NCI-H82 treated with DMSO at 0.1 percent for 48 hours (cell line): ENCODE measurements at regions not wholly inside any gene's neighbourhood (a gene's known extent, or its start where the extent isn't known, plus 50 kb on each side); places are given as distances from the start of the nearest gene placed in this dataset.
A peak's percentile ranks its signal among the peaks of the same experiment; 100 is the strongest.

Experiments
- DNase-seq: peaks from one replicate; lab custom pipeline; 2025; ENCODE audit not compliant: unreplicated experiment; lab: John Stamatoyannopoulos, UW

DNA sequence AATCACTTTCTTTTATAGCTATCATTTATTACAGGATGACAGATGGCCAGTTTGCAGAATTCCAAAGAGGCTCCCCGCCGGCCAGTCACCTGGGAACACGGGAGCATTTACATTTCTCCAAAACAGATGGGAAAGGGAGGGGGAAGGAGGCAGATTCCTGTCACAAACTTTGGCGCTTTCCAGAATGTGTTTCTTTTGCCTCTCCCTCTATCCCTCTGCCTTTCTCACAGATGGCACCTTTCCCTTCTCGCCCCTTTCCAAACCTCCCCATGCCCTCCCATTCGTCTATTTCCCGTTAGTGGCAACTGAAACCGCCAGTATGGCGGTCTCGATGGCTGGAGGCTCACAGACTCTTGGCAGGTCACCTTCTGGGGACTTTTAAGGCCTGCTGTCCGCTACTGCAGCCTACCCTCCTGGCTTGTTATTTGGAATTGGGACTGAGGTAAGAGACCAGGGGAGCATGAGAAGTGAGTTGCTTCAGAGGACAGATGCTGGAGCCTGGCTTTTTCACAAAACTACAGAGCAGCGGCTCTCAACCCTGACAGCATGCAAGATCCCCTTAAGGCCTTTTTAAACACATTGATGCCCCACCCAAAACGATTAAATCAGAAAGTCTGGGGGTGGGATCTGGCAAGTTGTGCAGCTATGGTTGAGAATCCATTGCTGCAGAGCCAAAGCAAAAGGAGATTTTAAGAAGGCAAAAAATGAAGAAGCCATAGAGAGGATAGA lies 161.5 kb upstream of the VASH1 start:
- DNase-seq = no peak

DNA sequence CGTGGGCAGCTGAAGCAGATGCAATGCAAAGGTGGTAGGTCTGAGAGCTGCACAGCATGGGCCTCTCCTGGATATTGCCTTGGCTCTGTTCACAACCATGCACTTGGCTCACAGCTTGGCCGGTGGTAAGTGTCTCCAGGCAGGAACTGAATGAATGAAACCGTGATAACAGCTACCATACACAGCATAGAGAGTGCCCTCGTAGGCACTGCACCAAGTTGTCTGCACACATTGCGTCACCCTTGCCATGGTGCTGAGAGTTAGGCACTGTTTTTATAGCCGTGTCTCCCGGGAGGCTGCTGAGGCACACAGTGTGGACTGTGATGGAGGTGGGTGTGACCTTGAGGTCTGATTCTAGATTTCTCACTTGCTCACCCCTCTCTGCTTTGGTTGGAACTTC lies 157.6 kb upstream of the VASH1 start:
- DNase-seq = no peak

DNA sequence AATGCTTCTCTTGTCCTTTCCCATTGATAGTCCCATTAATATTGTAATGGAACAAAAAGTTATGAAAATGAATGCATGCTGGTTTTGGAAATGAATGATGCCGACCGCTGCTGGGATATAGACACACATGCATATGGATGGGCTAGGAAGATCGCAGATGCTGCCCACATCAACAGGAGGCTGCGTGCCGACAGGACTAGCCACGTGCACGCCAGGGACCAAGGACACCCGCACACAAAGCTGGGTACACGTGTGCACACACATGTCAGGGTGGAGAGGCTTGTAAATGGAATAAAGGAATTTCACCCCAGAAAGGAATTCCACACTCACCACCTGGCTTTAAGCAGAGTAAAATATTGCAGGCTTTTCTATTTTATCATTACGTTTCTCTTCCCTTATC lies 153.8 kb upstream of the VASH1 start:
- no peak for DNase-seq

DNA sequence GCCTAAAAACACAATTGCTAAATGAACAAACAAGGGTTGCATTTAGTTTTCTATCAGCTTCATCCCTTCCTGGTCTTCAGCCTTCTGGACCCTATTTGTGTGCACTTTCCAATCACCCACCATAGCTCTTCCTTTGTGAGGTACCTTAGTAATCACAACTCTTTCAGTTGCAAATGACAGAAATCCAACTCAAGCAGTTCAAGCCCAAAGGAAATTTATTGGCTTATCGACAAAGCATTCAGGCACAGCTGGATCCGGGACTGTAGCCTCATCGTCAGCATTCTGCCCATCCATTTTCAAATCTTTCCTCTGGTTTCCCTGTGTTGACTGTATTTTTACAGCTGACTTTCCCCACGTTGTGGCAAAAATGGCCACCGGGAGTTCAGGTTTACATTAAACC lies 148.6 kb upstream of the VASH1 start:
- no peak for DNase-seq

DNA sequence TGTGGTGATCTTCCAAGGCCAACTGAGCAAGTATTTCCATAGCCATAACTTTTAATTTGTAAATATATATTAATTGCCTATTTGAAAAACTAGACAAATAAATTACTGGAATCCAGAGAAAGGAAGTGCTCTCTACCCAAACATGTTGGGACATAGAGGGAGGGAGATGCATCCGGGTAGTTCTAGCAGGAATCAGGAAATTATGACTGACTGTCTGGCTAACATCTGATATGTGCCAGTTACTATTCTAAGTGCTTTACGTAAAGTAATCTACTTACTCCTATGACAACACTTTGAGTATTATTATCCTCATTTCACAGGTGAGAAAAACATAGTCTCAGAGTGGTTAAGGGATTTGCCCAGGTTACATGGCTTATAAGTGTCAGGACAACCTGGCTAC lies 147.7 kb upstream of the VASH1 start:
- DNase-seq = no peak

DNA sequence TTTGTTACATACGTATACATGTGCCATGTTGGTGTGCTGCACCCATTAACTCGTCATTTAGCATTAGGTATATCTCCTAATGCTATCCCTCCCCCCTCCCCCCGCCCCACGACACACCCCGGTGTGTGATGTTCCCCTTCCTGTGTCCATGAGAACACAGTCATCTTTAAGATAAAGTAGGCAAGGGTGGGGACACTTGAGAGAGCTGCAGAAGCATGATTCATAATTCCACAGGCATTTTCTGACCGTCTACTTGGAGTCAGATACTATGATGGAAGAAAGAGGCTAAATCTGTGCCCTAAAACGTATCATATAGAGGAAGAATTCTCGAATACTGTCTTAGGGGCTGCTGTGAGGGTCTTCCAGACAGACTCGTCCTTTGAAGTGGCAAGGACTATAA lies 145.9 kb upstream of the VASH1 start:
- DNase-seq = no peak

DNA sequence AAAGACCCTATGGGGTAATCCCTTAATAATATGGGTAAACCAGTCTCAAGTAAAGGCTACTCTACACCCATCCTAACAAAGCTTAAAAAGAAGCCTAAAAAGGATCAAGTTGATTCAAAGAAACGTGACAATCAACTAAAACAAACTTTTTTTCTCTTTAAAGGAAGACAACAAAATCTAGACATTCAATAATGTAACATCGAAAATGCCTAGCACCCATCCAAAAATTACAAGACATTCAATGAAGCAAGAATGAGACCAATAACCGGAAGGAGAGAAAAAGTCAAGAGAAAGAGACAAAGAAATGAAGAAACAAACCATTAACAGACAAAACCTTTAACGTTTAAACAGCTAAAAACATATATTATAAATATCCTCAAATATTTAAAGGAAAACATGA lies 143.8 kb upstream of the VASH1 start:
- no peak for DNase-seq

DNA sequence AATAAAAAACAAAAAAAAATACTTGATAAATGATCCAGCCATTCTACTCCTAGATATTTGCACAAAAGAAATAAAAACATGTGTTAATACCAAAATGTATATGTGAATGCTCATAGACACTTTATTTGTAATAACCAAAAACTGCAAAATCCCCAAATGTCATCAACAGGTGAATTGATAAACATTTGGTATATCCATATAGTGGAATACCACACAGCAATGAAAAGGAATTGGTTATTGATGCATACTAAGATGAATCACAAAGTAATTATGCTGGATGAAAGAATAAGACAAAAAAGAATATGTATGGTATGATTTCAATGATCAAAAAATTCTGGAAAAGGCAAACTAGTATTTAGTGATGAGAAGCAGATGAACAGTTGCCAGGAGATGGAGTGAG lies 124.7 kb upstream of the VASH1 start:
- no peak for DNase-seq

DNA sequence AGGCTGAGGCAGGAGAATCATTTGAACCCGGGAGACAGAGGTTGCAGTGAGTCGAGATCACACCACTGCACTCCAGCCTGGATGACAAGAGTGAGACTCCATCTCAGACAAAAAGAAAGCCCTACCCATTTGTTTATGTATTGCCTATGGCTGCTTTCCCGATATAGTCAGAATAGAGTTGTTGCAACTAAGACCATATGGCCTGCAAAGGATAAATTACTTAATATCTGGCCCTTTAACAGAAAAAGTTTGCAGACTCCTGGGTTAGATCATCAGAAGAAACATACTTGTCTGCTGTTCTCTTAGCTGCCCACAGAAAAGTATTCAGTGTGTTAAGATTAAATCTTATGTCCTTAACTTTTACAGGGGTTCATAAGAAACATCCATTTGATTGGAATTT lies 122.4 kb upstream of the VASH1 start:
- DNase-seq = no peak

DNA sequence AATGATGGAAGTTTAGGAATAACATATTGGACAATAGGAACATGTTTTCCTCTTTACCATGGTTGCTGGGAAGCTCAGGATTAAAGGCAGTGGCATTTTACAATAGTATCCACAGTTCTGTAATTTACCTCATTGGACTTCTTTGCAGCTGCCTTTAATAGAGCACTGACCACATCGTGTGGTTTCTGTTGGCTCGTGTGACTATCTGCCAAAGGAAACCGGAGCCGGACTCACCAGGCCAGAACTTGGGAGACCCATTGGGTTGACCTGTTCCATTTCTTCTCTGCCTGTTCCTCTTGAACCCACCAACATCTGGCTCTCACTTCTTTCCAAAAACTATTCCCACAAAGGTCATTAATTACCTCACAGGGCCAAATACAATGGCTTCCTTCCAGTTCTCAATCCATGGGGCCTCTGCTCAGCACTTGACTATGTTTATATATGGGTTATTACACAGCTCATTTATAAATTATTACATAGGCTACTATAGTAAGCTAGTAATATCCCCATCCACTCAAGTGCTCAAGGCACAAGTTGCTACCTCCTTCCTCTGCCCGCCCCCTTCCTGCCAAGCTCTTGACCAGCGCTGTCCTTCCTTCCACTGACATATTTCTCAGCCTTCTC lies 121.5 kb upstream of the VASH1 start:
- DNase-seq = no peak

DNA sequence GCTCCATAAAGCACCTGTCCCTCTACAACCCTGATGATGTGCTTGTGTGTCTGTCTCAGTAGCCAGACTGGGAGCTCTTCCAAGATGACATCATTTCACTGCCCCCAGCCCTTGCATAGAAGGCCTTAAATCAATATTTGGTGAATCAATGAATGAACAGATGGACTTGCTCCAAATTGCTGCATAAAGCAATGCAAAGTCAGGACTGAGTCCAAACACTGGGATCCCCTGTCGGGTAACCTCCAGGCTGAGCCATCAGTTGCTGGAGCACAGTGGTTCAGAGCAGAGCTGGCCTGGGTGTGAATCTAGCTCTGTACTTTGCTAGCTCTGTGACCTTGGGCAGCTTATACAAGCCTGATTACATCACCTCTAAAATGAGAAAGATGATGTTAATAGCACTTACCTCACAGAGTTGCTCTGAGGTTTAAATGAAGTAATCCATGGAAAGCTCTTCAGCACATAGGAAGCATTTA lies 120.3 kb upstream of the VASH1 start:
- DNase-seq = no peak

DNA sequence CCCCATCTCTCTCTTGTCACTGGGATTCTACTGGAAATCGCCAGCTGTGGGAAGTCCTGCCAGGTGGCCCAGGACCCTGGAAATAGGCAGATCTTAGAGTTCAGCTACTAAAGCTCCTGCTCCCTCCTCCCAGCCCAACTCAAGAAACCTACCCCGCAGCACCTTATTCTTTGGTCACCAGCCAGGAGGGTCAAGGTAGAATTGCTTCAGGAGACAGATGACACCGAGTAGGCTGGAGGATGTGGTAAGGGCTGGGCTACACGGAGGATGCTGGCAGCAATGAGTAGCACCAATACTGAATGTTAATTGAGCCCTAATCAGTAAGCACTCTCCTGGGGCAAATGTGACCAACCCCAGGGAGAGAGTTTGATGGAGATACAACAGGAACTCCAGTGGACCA lies 119.7 kb upstream of the VASH1 start:
- DNase-seq = no peak

DNA sequence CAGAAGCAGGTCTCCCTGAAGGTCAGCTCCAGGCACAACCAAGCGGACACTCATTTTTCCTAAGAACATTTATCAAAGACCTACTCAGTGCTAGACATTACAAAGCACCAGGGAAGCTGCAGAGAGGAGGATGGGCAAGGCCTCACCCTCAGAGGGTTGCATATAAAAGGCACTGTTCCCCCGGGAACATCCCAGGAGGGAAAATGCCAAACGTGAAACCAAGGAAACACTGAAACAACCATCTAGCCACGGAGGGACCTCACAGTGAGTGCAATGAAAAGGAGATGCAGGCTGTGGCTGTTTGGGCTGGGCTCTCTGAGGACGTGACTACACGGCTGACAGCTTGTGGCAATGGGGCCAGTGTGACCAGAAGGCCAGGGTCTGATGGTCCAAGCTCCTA lies 117.4 kb upstream of the VASH1 start:
- no peak for DNase-seq

DNA sequence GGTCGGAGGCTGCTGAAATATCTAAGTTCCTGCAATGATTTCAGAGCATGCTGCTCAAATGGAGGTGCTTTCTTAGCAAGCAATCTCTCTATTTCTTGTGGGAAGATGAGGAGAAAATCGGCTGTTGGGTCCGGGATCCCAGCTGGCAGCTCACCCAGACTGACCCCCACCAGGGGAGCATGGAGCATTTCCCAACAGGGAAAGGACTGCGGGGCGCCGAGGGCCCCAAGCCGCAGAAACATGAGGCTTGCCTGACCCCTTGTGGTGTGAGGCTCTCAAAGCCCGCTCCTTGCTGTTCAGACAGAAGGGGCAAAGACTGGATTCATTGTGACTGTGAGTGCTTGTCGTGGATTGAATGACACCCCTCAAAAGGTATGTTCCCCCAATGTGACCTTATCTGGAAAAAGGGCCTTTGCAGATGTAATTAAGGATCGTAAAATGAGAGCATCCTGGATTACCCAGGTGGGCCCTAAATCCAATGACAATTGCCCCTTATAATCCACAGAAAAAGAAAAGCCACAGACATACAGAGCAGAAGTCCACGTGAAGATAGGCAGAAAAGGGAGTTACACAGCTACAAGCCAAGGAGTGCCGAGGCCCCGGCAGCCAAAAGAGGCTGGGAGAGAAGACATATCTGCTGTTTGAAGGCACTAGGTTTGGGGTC lies 116.3 kb upstream of the VASH1 start:
- peak; percentile 32 for DNase-seq

DNA sequence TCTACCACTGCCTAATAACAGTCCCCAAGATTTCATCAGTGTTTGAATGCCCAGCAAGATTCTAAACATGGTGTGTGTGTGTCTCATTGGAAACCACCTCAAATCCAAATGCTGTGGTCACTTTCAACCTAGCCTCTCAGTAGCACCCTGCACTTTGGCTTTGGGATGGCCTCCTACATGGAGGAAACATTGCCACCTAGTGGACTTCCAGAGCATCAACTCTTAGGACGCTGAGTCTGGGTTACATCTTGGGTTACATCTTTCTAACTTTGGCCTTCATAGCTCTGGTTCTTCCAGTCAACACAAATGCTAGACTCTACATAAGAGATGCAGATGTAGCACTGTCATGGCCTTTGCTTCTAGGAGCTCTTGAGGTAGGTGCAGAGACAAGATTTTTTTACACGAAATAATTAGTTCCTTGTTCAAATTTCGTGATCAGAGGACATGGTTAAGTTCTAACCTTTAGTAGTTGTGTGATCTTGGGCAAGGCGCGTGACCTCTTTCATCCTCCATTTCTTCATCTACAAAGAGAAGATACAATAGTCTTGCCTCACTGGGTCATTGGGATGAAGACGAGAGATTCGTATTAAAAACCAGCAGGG lies 113.5 kb upstream of the VASH1 start:
- DNase-seq = peak; percentile 9

DNA sequence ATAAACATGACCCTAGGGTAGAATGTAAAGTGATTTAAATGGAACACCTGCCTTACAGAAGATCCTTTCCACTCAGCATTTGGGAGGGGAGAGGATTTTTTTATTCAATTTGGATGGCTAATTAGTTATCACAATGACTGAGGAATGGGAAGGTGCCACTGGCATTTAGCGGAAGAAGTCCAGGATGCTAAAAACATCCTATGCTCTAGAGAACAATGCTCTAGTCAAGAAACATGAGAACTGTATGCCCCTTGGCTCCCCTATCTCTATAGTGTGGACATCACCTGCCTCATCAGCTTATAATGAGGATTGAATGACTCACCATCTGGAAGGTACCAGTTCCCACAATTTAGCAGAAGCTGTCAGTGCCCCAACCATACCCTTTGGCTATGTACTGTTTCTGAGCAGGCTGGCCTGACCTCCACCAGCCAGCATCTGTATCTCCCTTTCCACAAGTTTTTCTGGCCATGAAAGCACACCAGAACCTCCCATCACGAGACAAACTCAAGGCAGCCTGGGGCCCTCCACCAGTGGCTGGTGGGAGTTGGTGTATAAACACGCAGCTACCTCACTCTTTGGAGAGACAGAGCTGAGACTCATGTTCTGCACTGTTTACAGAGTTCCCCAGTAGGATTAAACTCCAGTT lies 109.7 kb upstream of the VASH1 start:
- no peak for DNase-seq

DNA sequence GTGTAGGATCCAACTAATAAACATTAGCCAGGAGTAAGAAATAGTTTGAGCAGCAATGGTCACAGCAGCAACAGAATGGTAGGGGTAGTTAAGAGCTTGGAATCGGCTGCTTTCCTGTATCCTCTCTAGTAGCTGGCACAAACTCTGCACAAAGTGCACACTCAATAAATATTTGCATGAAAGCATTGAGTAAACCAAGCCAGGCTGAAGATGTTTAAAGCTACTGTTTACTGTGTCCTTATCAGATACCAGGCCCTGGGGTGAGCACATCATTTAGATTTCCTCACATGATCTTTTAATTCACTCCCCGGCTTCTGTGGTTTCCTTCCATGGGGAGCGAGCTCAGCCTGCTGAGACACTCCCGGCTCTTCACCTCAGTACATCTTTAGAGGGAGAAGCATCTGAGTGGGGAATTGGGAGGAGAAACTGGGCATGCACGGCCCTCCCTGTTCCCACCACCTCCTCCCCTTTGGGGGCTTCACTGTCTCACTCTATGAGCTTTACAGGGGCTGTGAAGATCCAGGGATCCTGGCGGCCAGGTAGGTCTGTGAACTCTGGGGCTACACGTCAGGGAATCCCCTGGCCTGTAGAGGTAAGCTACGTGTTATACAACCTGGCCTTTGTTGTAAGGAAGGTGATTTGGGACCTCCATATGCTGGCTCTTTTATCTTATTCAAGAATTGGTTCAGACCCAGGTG lies 107.2 kb upstream of the VASH1 start:
- DNase-seq = no peak

DNA sequence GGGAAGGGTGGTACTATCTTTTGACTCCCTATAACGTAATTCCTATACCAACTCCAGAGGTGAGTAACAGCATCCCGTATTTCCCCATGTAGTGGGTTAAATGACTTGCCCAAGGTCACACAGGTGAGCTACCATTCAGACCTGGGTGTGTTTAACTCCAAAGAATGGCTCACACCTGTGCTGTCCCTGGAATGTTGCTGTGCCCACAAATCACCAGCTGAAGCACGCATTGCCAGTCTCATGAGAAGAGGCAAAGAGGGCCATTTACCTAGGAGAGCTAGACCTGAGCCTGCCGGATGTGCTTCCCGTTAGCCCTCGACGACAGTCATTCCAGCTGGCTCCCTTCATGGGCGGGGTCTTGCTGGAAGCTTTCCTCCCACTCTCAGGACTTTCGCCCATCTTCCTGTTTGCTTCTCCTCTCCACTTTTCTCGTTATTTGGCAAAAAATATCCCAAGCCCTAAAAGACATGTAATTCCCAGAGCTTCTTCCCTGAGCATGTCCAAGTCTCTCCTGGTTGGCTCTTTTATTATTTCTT lies 106.6 kb upstream of the VASH1 start:
- no peak for DNase-seq

DNA sequence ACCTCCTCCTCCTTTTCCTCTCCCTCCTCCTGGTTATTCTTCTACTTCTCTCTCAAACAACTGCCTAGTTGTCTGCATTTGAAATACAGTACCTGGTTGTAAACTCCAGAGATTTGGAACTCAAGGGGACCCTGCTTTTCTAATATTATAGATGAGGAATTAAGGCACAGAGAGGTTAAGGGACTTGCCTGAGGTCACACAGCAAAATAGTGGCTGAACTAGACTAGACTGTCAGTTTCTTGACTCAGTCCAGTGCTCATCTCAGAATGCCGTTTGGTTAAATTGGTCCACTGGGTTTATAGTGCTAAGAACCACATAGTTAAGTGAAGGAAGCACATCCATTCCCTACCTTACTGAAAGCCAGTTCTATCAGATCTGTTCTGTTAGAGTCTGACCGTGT lies 105.9 kb upstream of the VASH1 start:
- DNase-seq = no peak

DNA sequence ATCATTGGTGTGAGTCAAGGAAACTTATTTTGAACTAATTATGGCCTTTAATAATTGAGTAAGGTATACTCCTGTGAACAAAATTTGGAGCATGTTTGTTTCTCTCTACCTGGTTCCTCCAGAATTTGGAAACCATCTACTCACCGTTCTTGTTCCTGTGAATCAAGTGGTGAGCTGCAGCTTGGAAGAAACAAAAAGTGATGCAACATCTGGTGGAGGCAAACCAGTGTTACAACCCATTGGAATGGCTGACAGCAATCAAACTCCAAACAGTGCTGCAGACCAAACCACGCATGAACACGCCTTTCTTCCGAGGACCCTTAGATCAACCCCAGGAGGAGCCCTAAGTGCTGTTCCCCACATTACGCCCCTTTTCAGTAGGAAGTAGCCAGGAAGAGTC lies 104.7 kb upstream of the VASH1 start:
- no peak for DNase-seq

DNA sequence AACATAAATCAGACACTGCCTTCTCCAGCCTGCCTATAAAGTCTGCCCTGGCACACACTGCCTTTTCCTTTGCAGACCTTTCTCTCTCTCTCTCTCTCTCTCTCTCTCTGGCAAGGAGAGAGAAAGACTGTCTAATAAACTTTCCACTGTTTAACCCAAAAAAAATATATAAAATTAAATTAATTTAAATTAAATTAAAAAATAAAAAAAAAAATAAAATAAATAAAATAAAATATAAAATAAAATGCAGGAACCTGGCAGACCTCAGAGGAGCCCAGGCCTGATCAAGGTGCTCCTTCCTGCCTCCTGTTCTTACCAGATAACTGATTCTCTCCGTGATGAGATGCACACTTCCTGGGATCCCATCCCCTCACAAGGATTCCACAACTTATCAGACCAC lies 103.9 kb upstream of the VASH1 start:
- no peak for DNase-seq
